Activated CD8-positive, alpha-beta T cell treated with anti-CD3 and anti-CD28 coated beads, Interleukin-2, amount 10 ng/mL, durations not matched to agents 7 days and 5 days (primary cell): ENCODE measurements at regions not wholly inside any gene's neighbourhood (a gene's known extent, or its start where the extent isn't known, plus 50 kb on each side); places are given as distances from the start of the nearest gene placed in this dataset.
A peak's percentile ranks its signal among the peaks of the same experiment; 100 is the strongest.
"Not testable (repeated sequence)": the region's sequence is repeated elsewhere in the genome, so short reads cannot be mapped to it uniquely, and the experiment has no call there.

ENCODE experiments used
- ATAC-seq: fragments of 150-1000 bp; cut with Tn5 transposase; one replicate; pipeline ENCODE4 v1.10.0; 2021; ENCODE audit warnings: moderate library complexity
- CTCF ChIA-PET: fragments of 350-600 bp; sonication (Branson Sonifier 250); formaldehyde crosslinking; loops from one replicate; lab custom pipeline; 2021; ENCODE audit warnings: antibody characterized with exemption; lab: Charles Lee
- POLR2A ChIA-PET: fragments of 350-600 bp; sonication (Branson Sonifier 250); formaldehyde crosslinking; loops from one replicate; lab custom pipeline; 2021; ENCODE audit warnings: antibody characterized with exemption; lab: Charles Lee
- DNase-seq: peaks from one replicate; pipeline ENCODE4 v3.0.0-alpha.2; 2020
- H3K27ac Mint-ChIP-seq: one replicate; pipeline ENCODE4 v1.8.0; 2021; ENCODE audit warnings: mild to moderate bottlenecking, mixed read lengths
- H3K27me3 Mint-ChIP-seq: one replicate; pipeline ENCODE4 v1.8.0; 2021; ENCODE audit warnings: low read depth, mixed read lengths
- H3K36me3 Mint-ChIP-seq: one replicate; pipeline ENCODE4 v1.8.0; 2021; ENCODE audit warnings: low read depth, mixed read lengths
- H3K4me1 Mint-ChIP-seq: one replicate; pipeline ENCODE4 v1.8.0; 2021; ENCODE audit warnings: low read depth, mixed read lengths
- H3K4me3 Mint-ChIP-seq: one replicate; pipeline ENCODE4 v1.8.0; 2021; ENCODE audit warnings: mild to moderate bottlenecking, mixed read lengths
- H3K9me3 Mint-ChIP-seq: one replicate; pipeline ENCODE4 v1.8.0; 2022; ENCODE audit warnings: mixed read lengths; ENCODE audit not compliant: insufficient read depth

GRCh38 chr13:111662451-111662850 lies 342.0 kb downstream of the TEX29 start:
- ChIA-PET POLR2A (no interaction called here), CTCF (no interaction called here)
- H3K9me3 Mint-ChIP-seq = no peaks in the 10 kb centered on the region
- no peaks in the 10 kb centered on the region for H3K36me3 Mint-ChIP-seq
- no peak for ATAC-seq
- H3K27ac Mint-ChIP-seq = no peak overlapping the region
- H3K4me3 Mint-ChIP-seq = no peak overlapping the region
- no peaks in the 10 kb centered on the region for H3K4me1 Mint-ChIP-seq
- DNase-seq = no peak
- no peaks in the 10 kb centered on the region for H3K27me3 Mint-ChIP-seq

GRCh38 chr13:111662895-111663294 lies 342.5 kb downstream of the TEX29 start:
- Mint-ChIP-seq H3K27me3 (no peaks in the 10 kb centered on the region), H3K9me3 (no peaks in the 10 kb centered on the region), H3K36me3 (no peaks in the 10 kb centered on the region), H3K27ac (no peak overlapping the region), H3K4me1 (no peaks in the 10 kb centered on the region), H3K4me3 (no peak overlapping the region)
- CTCF ChIA-PET = no interaction called here
- no peak for ATAC-seq
- DNase-seq = no peak
- POLR2A ChIA-PET = no interaction called here

- no peak for ATAC-seq
- Mint-ChIP-seq H3K36me3 (no peaks in the 10 kb centered on the region), H3K27ac (no peak overlapping the region), H3K4me3 (no peak overlapping the region), H3K27me3 (no peaks in the 10 kb centered on the region), H3K9me3 (no peaks in the 10 kb centered on the region), H3K4me1 (no peaks in the 10 kb centered on the region)
- no peak for DNase-seq
- ChIA-PET POLR2A (no interaction called here), CTCF (no interaction called here)
These were observed 343.1 kb downstream of the TEX29 start for GRCh38 chr13:111663505-111663904.

GRCh38 chr13:111663953-111664421 lies 343.5 kb downstream of the TEX29 start:
- Mint-ChIP-seq H3K27ac (no peak overlapping the region), H3K4me1 (no peaks in the 10 kb centered on the region), H3K9me3 (no peaks in the 10 kb centered on the region), H3K4me3 (no peak overlapping the region), H3K27me3 (no peaks in the 10 kb centered on the region), H3K36me3 (no peaks in the 10 kb centered on the region)
- CTCF ChIA-PET = no interaction called here
- no peak for DNase-seq
- ATAC-seq = no peak
- POLR2A ChIA-PET = no interaction called here

GRCh38 chr13:111664696-111665095 lies 344.3 kb downstream of the TEX29 start:
- Mint-ChIP-seq H3K27me3 (no peaks in the 10 kb centered on the region), H3K27ac (no peak overlapping the region), H3K36me3 (no peaks in the 10 kb centered on the region), H3K4me3 (no peak overlapping the region), H3K9me3 (no peaks in the 10 kb centered on the region), H3K4me1 (no peaks in the 10 kb centered on the region)
- DNase-seq (no peak), ATAC-seq (no peak)
- ChIA-PET CTCF (no interaction called here), POLR2A (no interaction called here)

GRCh38 chr13:111665691-111666095 lies 345.3 kb downstream of the TEX29 start:
- no peaks in the 10 kb centered on the region for H3K4me1 Mint-ChIP-seq
- no peaks in the 10 kb centered on the region for H3K36me3 Mint-ChIP-seq
- ChIA-PET POLR2A (no interaction called here), CTCF (no interaction called here)
- ATAC-seq (no peak), DNase-seq (peak; percentile 4)
- no peaks in the 10 kb centered on the region for H3K9me3 Mint-ChIP-seq
- no peaks in the 10 kb centered on the region for H3K27me3 Mint-ChIP-seq
- H3K27ac Mint-ChIP-seq = no peak overlapping the region
- no peak overlapping the region for H3K4me3 Mint-ChIP-seq

GRCh38 chr13:111666164-111666776 lies 345.8 kb downstream of the TEX29 start:
- H3K4me3 Mint-ChIP-seq = no peak overlapping the region
- H3K36me3 Mint-ChIP-seq = no peaks in the 10 kb centered on the region
- H3K27ac Mint-ChIP-seq = no peak overlapping the region
- no peaks in the 10 kb centered on the region for H3K4me1 Mint-ChIP-seq
- DNase-seq (peak; percentile 3), ATAC-seq (no peak)
- no peaks in the 10 kb centered on the region for H3K27me3 Mint-ChIP-seq
- no peaks in the 10 kb centered on the region for H3K9me3 Mint-ChIP-seq
- CTCF ChIA-PET = no interaction called here
- POLR2A ChIA-PET = no interaction called here

- no peak for DNase-seq
- CTCF ChIA-PET = no interaction called here
- Mint-ChIP-seq H3K9me3 (no peaks in the 10 kb centered on the region), H3K4me3 (no peak overlapping the region), H3K4me1 (no peaks in the 10 kb centered on the region), H3K27me3 (no peaks in the 10 kb centered on the region), H3K27ac (no peak overlapping the region), H3K36me3 (no peaks in the 10 kb centered on the region)
- POLR2A ChIA-PET = no interaction called here
- no peak for ATAC-seq
These were observed 347.3 kb downstream of the TEX29 start for GRCh38 chr13:111667757-111668156.

GRCh38 chr13:111668451-111668850 lies 348.0 kb downstream of the TEX29 start:
- H3K9me3 Mint-ChIP-seq = no peaks in the 10 kb centered on the region
- DNase-seq = peak; percentile 3
- POLR2A ChIA-PET = no interaction called here
- H3K4me1 Mint-ChIP-seq = no peaks in the 10 kb centered on the region
- no peak overlapping the region for H3K27ac Mint-ChIP-seq
- ATAC-seq = no peak
- no peaks in the 10 kb centered on the region for H3K27me3 Mint-ChIP-seq
- CTCF ChIA-PET = no interaction called here
- no peaks in the 10 kb centered on the region for H3K36me3 Mint-ChIP-seq
- no peak overlapping the region for H3K4me3 Mint-ChIP-seq

- H3K27me3 Mint-ChIP-seq, H3K9me3 Mint-ChIP-seq, H3K27ac Mint-ChIP-seq, ATAC-seq, CTCF ChIA-PET, H3K36me3 Mint-ChIP-seq, POLR2A ChIA-PET, DNase-seq, H3K4me1 Mint-ChIP-seq, H3K4me3 Mint-ChIP-seq: not testable (repeated sequence)
These were observed 351.8 kb downstream of the TEX29 start for GRCh38 chr13:111672198-111672597.

GRCh38 chr13:111678120-111678882 lies 357.9 kb downstream of the TEX29 start:
- DNase-seq, H3K9me3 Mint-ChIP-seq, CTCF ChIA-PET, H3K36me3 Mint-ChIP-seq, ATAC-seq, H3K4me3 Mint-ChIP-seq, H3K27me3 Mint-ChIP-seq, H3K27ac Mint-ChIP-seq, H3K4me1 Mint-ChIP-seq, POLR2A ChIA-PET: not testable (repeated sequence)

- H3K4me3 Mint-ChIP-seq, H3K27ac Mint-ChIP-seq, CTCF ChIA-PET, H3K9me3 Mint-ChIP-seq, ATAC-seq, DNase-seq, H3K4me1 Mint-ChIP-seq, H3K27me3 Mint-ChIP-seq, POLR2A ChIA-PET, H3K36me3 Mint-ChIP-seq: not testable (repeated sequence)
These were observed 359.2 kb downstream of the TEX29 start for GRCh38 chr13:111679645-111680044.
